ENCODE measurements at regions not wholly inside any gene's neighbourhood (a gene's known extent, or its start where the extent isn't known, plus 50 kb on each side); places are given as distances from the start of the nearest gene placed in this dataset.

GRCh38 chr21:35139382-35139715, 90.2 kb upstream of the RUNX1 start:
- TF ChIP-seq SMC3 (IDR thresholded peaks at IDR 0.05; ENCODE audit: low read depth, low read length) (no peak), CTCF (IDR thresholded peaks at IDR 0.05) (no peak), ZBTB33 (IDR thresholded peaks at IDR 0.05; ENCODE audit: borderline replicate concordance, low read depth) (no peak)

Measured in SK-N-SH (cell line).